ENCODE measurements at regions not wholly inside any gene's neighbourhood (a gene's known extent, or its start where the extent isn't known, plus 50 kb on each side); places are given as distances from the start of the nearest gene placed in this dataset.

DNA sequence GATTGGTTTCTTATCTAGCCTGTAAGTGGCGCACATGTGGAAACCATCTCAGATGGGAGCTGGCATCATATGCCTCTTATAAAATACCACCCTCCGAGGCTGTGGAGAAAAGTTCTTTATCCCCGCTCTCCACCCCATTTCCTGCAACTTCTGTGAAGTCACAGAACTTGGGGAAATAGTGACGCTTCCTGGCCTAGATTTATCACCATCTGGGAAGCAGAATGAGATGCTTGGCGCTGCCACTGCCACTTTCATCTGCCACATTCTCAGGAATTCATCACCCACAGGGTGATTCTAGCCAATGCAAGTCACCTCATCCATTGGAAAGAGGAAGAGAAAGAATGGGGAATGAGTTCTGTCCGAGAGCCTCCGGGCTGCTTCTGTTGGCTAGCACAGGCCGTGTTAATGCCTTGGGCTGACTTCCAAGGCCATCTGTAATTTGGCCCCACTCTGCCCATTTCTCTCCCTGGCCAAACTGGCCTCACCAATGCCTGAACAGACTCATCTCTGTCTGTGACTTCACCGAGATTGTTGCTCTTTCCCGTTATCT lies 148.8 kb upstream of the SOX4 start:
- Histone ChIP-seq H3K4me3 (no peak overlapping the region), H3K27me3 (no peaks in the 10 kb centered on the region), H3K9me3 (replicated peaks) (no peaks in the 10 kb centered on the region), H3K36me3 (no peaks in the 10 kb centered on the region), H3K27ac (no peak overlapping the region), H3K4me1 (no peaks in the 10 kb centered on the region)
- DNase-seq = no peak

DNA sequence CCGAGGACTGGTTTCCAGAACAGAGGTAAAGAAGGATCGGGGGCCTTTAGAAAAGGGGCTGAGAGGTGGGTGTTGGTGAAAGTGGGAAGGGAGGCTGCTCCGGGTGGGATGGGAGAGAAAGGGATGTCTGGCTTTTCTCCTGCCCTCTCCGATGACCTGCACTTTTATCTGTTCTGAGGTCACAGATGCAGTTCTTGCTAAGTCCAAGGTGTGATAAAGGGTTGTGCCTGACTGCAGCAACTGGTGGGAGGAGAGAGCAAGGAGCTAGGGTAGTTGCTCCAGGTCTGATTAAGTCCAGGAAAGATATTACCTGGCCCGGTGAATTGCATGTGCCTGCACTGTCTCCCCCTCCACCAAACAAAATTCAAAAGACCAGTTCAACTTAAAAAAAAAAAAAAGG lies 145.6 kb upstream of the SOX4 start:
- no peak for DNase-seq
- Histone ChIP-seq H3K9me3 (replicated peaks) (no peaks in the 10 kb centered on the region), H3K4me1 (no peaks in the 10 kb centered on the region), H3K27me3 (no peaks in the 10 kb centered on the region), H3K4me3 (no peak overlapping the region), H3K27ac (no peak overlapping the region), H3K36me3 (no peaks in the 10 kb centered on the region)

DNA sequence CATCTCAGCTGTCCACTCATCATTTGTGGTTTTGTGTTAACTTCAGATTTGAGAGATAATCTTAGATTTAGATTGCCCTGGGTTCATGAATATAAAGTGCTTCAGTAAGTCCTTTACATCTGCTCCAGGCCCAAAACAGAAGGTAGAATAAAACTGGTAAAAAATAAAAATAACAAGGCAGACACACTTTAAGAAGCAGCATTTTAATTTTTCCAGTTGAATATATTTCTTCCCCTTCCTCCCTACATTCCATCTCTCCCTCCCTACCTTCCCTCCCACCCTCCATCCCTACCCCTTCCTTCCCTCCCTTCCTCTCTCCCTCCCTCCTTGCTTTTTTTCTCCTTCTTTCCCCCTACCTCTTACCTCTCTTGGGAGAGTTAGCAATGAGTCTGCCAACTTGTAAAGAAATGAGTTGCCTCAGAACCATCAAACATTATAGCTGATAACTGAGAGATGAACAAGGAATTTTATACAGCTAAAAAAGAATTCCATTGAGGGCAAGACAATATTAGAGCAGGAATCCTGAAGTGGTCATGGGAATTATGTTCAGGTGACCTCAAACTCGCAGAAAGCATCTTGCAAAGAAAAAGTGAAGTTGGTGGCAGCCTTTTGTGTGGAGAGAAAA lies 145.0 kb upstream of the SOX4 start:
- Histone ChIP-seq H3K36me3 (no peaks in the 10 kb centered on the region), H3K4me3 (no peak overlapping the region), H3K9me3 (replicated peaks) (no peaks in the 10 kb centered on the region), H3K27ac (no peak overlapping the region), H3K27me3 (no peaks in the 10 kb centered on the region), H3K4me1 (no peaks in the 10 kb centered on the region)
- DNase-seq = no peak

DNA sequence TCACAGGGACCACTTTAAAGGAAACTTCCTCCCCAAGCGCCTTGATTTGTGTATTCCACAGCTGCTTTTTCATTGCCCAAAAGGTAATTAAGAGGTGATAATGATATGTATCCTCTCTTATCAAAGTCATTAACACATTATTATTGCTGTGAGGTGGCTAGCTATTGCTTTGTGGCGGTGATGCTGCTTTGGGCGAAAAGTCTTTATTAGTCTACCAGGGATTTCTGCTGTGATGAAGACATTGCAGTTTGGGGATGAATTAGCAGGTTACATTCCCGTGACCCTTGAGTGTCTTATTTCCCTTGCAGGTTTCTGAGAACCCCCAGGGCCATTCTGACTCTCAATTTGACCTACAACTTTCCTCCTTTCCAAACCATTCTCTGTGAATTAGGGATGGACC lies 143.4 kb upstream of the SOX4 start:
- no peaks in the 10 kb centered on the region for H3K36me3 ChIP-seq
- H3K27ac ChIP-seq = no peak overlapping the region
- no peaks in the 10 kb centered on the region for H3K4me1 ChIP-seq
- no peaks in the 10 kb centered on the region for H3K27me3 ChIP-seq
- H3K9me3 ChIP-seq (replicated peaks) = no peaks in the 10 kb centered on the region
- H3K4me3 ChIP-seq = no peak overlapping the region
- DNase-seq = no peak

DNA sequence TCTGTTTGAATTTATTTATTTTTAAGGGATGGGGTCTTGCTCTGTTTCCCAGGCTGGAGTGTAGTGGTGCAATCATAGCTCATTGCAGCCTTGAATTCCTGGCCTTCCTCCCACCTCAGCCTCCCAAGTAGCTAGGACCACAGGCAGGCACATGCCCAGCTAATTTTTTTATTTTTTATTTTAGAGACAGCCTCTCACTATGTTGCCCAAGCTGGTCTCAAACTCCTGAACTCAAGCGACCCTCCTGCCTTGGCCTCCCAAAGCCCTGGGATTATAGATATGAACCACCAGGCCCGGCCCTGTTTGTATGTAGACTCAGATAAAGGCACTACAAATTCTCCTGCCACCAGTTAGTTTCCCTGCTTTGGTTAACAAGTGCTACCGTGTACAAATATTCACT lies 142.9 kb upstream of the SOX4 start:
- no peaks in the 10 kb centered on the region for H3K4me1 ChIP-seq
- H3K9me3 ChIP-seq (replicated peaks) = no peaks in the 10 kb centered on the region
- no peaks in the 10 kb centered on the region for H3K27me3 ChIP-seq
- H3K4me3 ChIP-seq = no peak overlapping the region
- no peak overlapping the region for H3K27ac ChIP-seq
- no peaks in the 10 kb centered on the region for H3K36me3 ChIP-seq
- no peak for DNase-seq

DNA sequence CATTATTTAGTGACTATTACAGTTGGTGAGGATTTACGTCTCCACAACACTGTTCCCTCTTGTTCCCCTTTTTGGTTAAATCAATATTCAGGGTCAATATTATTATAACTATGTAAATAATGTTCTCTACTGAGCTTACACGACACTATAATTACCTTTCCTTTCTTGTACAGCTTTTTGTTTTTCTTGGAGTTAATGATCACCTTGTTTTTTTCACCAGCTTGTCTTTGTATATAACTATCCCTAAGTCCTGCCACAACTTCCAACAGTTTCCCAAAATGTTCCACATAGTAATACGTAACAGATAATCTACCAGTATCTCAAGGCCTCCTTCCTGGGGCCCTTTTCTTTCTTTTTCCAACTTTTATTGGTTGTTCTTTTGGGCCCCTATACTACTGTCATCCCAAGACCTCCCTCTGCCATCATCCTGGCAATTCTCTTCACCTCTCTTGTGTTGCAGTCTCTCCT lies 142.0 kb upstream of the SOX4 start:
- no peak for DNase-seq
- Histone ChIP-seq H3K27me3 (no peaks in the 10 kb centered on the region), H3K4me3 (no peak overlapping the region), H3K27ac (no peak overlapping the region), H3K4me1 (no peaks in the 10 kb centered on the region), H3K36me3 (no peaks in the 10 kb centered on the region), H3K9me3 (replicated peaks) (no peaks in the 10 kb centered on the region)

DNA sequence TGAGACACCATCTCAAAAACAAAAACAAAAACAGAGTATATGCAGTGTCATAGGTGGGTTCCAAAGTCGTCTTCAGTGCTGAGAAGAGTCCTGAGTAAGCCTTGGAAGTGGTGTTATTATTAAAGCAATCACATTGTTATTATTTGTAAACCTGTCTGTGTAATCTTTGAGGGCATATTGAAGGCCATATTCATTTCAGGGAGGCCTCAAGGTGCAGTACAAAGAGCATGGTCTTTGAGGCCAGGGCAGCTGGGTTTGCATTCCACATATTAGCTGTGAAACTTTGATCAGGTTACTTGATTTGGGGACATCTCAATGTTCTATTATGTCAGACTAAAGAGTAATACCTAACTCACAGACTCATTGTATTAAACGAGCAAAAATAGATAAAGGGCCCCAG lies 139.3 kb upstream of the SOX4 start:
- H3K9me3 ChIP-seq (replicated peaks) = no peaks in the 10 kb centered on the region
- H3K27ac ChIP-seq = no peak overlapping the region
- DNase-seq = no peak
- H3K27me3 ChIP-seq = no peaks in the 10 kb centered on the region
- H3K36me3 ChIP-seq = no peaks in the 10 kb centered on the region
- H3K4me1 ChIP-seq = no peaks in the 10 kb centered on the region
- no peak overlapping the region for H3K4me3 ChIP-seq

DNA sequence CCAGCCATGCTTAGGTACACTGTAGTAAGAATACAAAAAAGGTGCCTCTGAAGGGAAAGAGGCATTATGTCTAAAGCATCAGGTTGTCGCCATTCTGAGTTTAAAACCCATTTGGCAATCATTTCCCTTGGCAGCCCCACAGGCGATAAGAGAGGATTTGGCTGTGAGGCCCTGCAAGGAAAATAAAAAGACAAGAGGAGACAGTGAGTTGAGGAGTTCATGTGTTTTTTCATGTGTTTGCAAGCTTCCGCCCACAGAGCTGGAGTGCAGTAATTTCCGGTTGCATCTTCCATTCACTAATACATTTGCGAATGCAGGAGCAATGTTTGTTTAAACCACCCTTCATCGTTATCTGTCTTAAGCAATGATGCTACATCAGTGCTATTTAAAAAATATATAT lies 138.5 kb upstream of the SOX4 start:
- H3K36me3 ChIP-seq = no peaks in the 10 kb centered on the region
- H3K9me3 ChIP-seq (replicated peaks) = no peaks in the 10 kb centered on the region
- DNase-seq = no peak
- no peaks in the 10 kb centered on the region for H3K4me1 ChIP-seq
- no peaks in the 10 kb centered on the region for H3K27me3 ChIP-seq
- H3K4me3 ChIP-seq = no peak overlapping the region
- H3K27ac ChIP-seq = no peak overlapping the region

DNA sequence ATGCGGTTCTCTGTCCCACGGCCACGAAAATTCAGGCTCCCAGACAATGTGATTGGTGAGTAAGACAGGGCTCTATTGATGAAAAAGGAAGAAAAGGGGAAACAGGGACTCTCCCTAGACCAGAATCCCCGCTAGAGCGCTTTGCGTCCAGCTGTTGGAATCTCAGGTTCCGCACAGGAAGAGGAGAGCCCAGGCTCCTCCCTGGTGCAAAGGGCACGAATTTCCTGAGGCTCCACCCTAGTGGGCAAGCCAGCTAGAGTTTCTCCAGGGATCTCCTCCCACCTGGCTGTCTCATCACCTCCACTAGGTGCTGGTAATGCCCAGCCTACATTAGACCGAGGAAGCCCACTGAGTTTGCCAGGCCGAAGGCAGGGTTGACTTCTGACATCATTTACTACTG lies 135.9 kb upstream of the SOX4 start:
- no peak overlapping the region for H3K4me3 ChIP-seq
- no peaks in the 10 kb centered on the region for H3K36me3 ChIP-seq
- H3K27me3 ChIP-seq = no peaks in the 10 kb centered on the region
- H3K27ac ChIP-seq = no peak overlapping the region
- DNase-seq = no peak
- H3K9me3 ChIP-seq (replicated peaks) = no peaks in the 10 kb centered on the region
- H3K4me1 ChIP-seq = no peaks in the 10 kb centered on the region

DNA sequence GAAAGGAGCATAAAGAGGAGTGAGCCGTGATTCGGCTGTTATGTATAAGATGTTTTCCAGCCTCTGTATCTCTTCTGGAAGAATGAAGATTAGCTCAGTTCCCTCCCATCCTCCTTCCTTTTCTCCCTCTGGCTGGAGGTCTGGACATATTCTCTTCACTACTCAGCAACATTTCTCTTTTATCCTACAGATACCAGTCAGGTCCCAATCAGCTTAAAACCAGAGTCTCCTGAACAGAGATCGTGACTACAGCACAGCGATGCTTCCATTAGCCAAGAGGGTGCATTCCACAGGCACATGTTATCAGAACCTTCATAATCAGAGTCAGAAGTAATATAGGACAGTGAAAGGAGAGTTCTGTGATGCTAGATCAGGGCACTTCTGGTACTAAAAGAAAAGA lies 133.9 kb upstream of the SOX4 start:
- Histone ChIP-seq H3K4me3 (no peak overlapping the region), H3K4me1 (no peaks in the 10 kb centered on the region), H3K9me3 (replicated peaks) (no peaks in the 10 kb centered on the region), H3K36me3 (no peaks in the 10 kb centered on the region), H3K27me3 (no peaks in the 10 kb centered on the region), H3K27ac (no peak overlapping the region)
- DNase-seq = no peak

DNA sequence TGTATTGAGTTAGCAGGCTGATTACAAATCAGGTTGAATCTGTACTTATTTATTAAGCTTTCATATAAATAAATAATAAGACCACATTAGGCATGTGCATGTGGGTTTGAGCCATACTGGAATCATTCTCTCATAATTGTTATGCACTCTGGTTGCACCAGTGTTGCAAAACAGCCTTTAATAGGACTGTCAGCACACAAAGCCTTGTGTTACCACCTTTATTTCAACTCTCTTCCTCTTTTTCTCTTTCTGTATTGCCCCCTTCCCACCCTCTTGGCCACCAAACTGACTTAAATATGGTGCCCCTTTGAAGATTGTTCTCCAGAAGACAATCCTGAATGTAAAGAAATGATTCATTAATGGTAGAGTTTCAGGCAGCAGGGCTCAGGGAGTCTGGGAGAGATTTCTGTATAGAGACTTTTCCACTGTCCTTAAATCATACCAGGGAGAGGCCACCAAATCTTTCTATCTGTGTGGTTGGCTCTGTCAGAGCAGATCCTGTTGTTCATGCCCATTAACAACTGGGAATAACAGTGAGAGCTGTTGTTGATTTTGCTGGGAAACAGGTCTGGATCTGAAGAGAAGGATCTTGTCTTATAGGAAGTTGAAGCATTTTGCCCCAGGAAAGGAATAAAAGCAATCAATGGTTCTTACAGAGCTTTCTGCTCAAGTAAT lies 131.6 kb upstream of the SOX4 start:
- H3K9me3 ChIP-seq (replicated peaks) = no peaks in the 10 kb centered on the region
- H3K27me3 ChIP-seq = no peaks in the 10 kb centered on the region
- H3K27ac ChIP-seq = no peak overlapping the region
- no peak for DNase-seq
- H3K4me1 ChIP-seq = no peaks in the 10 kb centered on the region
- H3K36me3 ChIP-seq = no peaks in the 10 kb centered on the region
- no peak overlapping the region for H3K4me3 ChIP-seq

DNA sequence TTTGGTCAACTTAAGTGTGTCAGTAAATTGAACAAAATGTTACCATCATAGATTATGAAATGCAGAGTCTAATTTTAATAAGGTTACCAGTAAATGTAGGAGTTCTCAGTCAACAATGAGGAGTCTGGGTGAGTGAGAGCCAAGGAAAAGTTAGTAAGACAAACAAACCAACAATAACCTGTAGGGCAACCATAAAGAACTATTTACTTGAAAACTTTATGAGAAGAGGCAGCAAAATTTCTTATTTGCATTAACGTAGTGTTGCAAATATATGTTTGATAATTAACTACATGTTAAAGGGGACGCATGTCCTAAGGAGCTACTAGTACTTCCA lies 131.1 kb upstream of the SOX4 start:
- no peaks in the 10 kb centered on the region for H3K9me3 ChIP-seq (replicated peaks)
- no peaks in the 10 kb centered on the region for H3K27me3 ChIP-seq
- no peak overlapping the region for H3K27ac ChIP-seq
- no peak overlapping the region for H3K4me3 ChIP-seq
- H3K36me3 ChIP-seq = no peaks in the 10 kb centered on the region
- no peak for DNase-seq
- no peaks in the 10 kb centered on the region for H3K4me1 ChIP-seq

DNA sequence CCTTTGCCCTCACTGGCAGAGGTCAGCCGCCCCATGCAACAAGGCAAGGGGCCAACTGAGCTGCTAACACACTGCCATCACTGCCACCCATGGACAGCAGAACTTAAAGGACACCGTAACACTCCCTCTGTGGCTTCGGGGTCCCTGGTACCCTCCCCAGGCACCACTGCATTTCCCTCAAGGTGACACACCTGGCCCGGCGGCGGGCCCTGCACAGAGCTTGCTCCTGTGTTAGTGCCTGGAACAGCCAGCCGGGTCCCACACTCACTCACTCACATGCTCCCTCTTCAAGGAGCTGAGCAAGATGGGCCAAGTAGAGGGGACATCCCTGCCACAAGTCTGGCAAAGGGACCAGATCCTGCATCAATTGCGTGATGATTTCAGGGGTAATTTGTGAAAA lies 126.5 kb upstream of the SOX4 start:
- Histone ChIP-seq H3K9me3 (replicated peaks) (no peaks in the 10 kb centered on the region), H3K27ac (no peak overlapping the region), H3K36me3 (no peaks in the 10 kb centered on the region), H3K4me1 (no peaks in the 10 kb centered on the region), H3K4me3 (no peak overlapping the region), H3K27me3 (no peaks in the 10 kb centered on the region)
- DNase-seq = no peak

DNA sequence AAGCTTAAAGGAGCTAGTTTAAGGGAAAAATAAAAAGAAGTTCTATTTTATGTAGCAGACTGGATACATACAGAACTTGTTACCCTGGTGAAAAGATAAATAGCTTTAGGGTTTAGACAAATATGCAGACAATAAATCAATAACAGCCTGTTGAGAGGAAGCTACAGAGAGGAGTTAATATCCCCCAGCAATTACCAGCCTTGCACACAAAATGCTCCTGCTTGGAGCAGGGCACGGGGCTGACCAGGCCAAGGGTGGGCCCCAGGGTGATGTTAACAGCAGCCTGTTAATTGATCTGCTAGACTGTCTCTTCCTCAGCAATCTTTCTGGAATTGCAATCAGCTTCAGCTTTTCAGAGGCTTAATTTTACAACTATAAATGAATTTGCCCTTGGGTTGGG lies 125.1 kb upstream of the SOX4 start:
- H3K4me1 ChIP-seq = no peaks in the 10 kb centered on the region
- H3K4me3 ChIP-seq = no peak overlapping the region
- no peak overlapping the region for H3K27ac ChIP-seq
- DNase-seq = no peak
- no peaks in the 10 kb centered on the region for H3K27me3 ChIP-seq
- H3K36me3 ChIP-seq = no peaks in the 10 kb centered on the region
- H3K9me3 ChIP-seq (replicated peaks) = no peaks in the 10 kb centered on the region

DNA sequence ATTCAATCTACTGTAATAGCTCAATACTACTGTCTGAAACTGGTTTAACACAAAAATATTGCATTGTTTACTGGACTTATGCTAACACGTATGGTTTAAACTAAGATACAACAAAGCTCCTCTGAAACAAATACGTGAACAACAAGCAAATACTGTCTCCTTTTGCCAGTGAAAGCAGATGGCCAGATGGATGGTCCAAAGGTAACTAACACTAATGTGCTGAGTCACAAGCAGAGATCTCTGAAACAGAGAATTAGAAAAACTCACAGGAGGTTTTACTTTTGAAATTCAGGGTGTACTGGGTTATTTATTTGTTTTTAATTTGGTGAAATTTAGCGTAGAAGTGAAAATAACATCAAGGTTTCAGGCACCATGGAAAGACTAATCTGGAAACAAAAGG lies 124.3 kb upstream of the SOX4 start:
- DNase-seq = no peak
- H3K27ac ChIP-seq = no peak overlapping the region
- no peaks in the 10 kb centered on the region for H3K4me1 ChIP-seq

DNA sequence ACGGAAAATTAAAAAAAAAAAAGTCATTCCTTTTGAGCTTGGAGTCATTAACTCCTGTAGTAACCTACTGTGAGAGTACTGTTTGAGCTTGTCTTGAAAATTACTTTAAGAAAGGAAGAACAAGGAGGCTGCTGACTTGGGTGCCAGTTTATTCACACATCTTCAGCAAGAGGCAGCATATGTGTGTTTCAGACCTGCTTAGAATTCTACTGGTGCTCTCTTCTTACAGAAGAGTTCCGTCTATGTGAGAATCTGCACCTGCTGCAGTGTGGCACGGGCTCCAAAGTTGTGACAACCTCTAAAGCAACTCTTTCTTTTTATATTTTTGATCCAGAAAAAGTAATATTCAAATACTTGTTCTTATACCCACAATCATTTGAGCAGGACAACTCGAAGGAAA lies 117.4 kb upstream of the SOX4 start:
- H3K36me3 ChIP-seq = no peaks in the 10 kb centered on the region
- H3K27ac ChIP-seq = no peak overlapping the region
- H3K9me3 ChIP-seq (replicated peaks) = no peaks in the 10 kb centered on the region
- H3K27me3 ChIP-seq = no peaks in the 10 kb centered on the region
- no peak overlapping the region for H3K4me3 ChIP-seq
- no peak for DNase-seq
- H3K4me1 ChIP-seq = no peaks in the 10 kb centered on the region

More for the DNA sequence above, 124.3 kb upstream of the SOX4 start:
- no peak overlapping the region for H3K4me3 ChIP-seq
- H3K27me3 ChIP-seq = no peaks in the 10 kb centered on the region
- H3K9me3 ChIP-seq (replicated peaks) = no peaks in the 10 kb centered on the region
- H3K36me3 ChIP-seq = no peaks in the 10 kb centered on the region
